CD4-positive, alpha-beta T cell treated with Interleukin-6 for 4 hours (primary cell): ENCODE measurements at regions not wholly inside any gene's neighbourhood (a gene's known extent, or its start where the extent isn't known, plus 50 kb on each side); places are given as distances from the start of the nearest gene placed in this dataset.
"Not testable (repeated sequence)": the region's sequence is repeated elsewhere in the genome, so short reads cannot be mapped to it uniquely, and the experiment has no call there.

Experiments
- DNase-seq: peaks from one replicate; pipeline ENCODE4 v3.0.0-alpha.2; 2020; ENCODE audit warnings: mixed read lengths

- no peak for DNase-seq
Measured at GRCh38 chr6:13874191-13874549, 50.6 kb upstream of the RNF182 start.

GRCh38 chr6:13873288-13874190 lies 51.2 kb upstream of the RNF182 start:
- peak; percentile 82 for DNase-seq

DNA sequence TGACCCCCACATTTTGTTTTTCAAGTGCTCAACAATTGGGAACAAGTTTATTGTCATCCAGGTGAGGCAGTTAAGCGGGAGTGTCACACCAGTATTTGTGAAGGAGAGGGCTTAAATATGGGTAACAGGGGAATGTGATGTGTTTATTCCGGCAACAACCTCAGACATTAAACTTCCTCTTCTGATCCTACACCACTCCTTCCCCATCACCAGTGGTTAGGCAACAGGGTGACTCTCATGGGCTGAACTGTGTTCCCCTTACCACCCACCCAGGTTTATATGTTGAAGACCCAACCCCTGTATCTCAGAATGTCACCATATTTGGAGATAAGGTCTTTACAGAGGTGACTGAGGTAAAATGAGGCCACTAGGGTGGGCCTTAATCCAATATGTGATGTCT lies 52.1 kb upstream of the RNF182 start:
- no peak for DNase-seq

- DNase-seq: not testable (repeated sequence)
Measured at GRCh38 chr6:13872006-13872405, 52.7 kb upstream of the RNF182 start.

DNA sequence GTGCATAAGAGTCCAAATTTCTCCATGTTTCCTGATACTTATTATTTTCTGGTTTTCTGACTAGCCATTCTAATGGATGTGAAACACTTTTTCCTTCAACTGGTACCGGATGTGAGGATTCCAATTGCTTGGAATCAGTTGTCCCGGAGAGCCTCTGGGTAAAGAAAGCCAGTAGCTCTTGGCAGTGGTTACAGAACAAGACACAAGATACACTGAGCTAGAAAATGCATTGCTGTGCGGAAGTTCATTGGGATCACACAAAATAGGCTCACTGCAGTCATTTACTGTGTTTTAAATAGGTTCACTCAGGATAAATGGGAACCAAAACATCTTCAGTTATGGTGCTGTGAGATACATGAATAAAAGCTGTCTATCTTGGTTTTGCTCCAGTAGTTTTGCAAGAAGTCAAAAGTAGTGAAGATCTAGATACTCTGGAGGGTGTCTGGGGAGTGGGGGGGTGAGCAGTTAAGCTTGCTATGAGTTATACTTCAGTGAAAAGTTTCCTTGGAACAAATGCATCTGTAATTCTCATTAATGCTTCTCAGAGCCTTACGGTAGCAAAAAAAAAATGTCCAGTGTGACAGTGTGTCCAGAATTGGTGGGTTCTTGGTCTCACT lies 54.4 kb upstream of the RNF182 start:
- DNase-seq: no peak

DNA sequence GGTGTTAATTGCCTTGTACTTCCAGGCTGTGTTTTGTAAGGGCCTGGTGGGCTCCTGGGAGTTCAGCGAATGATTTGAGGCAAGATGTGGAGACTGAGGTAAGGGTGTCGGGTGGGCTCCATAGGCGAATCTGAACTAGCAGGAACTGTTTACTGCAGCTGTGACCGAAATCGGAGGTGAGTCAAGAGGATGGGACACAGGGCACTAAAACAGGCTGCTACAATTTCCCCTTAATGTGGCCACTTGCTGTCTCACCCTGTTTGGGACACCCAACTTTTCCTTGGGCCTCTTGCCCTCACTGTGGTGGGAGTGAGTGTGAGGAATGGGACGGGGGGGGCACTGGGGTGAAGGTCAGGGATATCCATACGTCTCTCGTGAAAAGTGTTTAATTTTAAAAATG lies 53.9 kb upstream of the MCUR1 start:
- no peak for DNase-seq

DNA sequence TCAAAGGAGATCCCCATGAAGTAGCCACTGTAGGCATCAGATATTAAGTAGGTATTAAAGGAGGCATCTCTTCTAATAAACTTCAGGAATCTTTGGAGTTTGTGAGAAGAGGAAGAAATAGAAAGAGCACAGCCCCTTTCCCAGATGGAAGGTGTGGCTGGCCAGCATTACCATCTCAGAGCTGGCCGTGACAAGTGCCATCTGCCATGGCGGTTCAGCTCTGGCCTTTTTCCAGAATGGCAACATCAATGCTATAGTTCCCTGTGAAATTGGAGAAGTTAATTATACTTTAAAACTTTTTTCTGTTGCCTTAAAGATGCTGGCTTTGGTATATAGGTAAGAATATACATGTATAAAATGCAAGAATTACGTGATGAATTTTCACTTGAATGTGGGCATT lies 51.9 kb upstream of the MCUR1 start:
- no peak for DNase-seq

DNA sequence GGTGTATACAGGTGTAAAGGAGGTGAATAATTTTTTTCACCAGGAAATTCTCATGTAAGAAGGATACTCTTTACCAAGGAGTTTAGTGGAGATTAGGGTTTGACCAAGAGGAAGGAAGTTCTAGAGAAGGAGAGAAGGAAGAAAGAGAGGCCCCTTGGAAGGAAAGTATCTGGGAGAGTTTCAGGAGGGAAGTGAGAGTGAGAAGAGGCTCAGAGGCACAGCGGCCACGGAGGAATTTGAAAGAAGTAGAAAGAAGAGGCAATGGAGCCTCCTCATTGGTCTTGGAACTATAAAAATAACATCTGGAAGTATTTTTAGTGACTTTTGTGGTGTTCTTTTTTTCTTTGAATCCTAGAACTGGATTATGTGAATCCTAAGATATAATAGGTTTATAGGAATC lies 50.8 kb upstream of the MCUR1 start:
- DNase-seq: no peak

DNA sequence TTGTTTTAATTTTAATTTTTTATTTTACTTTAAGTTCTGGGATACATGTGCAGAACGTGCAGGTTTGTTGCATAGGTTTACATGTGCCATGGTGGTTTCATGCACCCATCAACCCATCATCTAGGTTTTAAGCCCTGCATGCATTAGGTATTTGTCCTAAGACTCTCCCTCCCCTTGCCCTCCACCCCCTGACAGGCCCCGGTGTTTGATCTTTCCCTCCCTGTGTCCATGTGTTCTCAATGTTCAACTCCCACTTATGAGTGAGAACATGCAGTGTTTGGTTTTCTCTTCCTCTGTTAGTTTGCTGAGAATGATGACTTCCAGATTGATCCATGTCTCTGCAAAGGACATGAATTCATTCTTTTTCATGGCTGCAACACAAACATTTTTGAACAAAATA lies 50.3 kb upstream of the MCUR1 start:
- not testable (repeated sequence) for DNase-seq
